Fibroblast of skin of right biceps (primary cell): ENCODE measurements at regions not wholly inside any gene's neighbourhood (a gene's known extent, or its start where the extent isn't known, plus 50 kb on each side); places are given as distances from the start of the nearest gene placed in this dataset.
"Not testable (repeated sequence)": the region's sequence is repeated elsewhere in the genome, so short reads cannot be mapped to it uniquely, and the experiment has no call there.

Experiments used
- DNase-seq: peaks from one replicate; pipeline ENCODE4 v3.0.0-alpha.2; 2013

DNA sequence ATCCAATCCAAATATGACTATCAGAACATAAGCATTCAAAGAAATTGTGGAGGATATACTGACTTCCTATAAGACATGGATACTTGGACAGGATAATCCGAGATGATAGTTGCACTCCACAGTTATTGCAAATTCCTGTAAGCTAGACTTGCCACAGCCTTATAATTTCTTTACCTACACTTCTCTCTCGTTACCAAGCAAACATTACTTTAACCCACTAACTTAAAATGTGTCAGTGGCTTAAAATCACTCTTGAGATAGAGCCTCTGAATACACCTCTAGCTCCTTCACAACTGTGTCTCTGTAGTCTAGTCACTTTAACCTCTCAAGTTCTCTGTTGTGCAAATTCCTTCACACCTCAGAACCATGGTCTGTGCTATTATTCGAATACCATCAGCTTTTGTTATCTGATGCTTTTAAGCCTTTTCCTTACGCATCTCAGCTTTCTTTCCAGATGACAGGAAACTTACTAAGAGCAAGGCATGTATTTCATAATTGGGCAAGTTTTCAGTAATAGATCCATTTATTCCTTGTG is 474.9 kb upstream of the MIR17HG start:
- DNase-seq, result no peak

DNA sequence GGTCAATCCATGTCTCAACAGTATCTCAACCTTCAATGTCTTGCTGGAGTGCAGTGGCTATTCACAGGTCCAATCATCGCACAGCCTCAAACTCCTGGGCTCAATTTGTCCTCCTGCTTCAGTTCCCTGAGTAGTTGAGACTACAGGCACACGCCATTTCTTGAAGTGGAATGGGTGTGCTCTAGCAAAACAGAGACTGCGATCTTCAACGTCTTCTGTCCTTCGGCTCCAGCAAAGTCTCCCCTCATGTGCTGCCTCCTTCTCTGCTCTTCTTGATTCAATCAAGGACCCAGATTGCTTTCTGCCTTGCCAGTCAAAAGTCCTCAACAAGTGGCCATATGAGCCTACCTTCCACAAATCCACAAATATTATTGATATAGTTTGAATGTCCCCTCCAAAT is 466.7 kb upstream of the MIR17HG start:
- no peak for DNase-seq

DNA sequence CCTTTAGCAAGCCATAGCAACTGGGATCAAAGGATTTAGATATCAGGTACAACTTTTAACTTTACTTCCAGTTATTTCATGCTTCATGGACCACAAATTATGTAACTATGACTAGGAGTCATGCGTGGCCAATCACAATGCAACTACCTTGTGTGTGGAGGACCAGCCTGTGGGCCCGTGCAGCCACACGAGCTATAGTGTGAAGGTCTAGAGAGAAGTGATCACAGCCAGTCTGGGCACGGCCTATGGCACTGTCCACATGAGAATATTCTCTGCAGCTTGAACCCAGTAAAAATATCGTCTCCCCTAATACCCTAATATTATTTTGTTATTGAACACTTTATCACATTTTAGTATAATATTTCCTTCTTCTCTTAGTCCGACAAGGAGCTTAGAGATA is 464.9 kb upstream of the MIR17HG start:
- no peak for DNase-seq

DNA sequence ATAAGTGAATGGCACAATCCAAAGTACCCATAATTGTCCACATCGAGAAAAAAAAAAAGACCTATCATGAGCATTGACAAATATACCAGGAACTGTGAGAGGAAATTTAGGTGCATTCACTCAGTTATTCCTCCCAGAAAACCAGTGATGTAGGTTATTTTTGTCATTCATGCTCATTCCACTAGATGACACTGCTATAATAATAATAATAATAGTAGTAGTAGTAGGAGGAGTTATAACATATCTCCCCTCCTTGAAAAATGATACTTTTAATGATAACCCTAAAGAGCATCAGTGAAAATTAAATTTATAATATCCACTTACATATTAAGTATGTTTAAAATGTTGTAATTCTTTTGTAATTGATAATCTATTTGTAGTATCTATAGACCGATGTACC is 463.9 kb upstream of the MIR17HG start:
- no peak for DNase-seq

DNA sequence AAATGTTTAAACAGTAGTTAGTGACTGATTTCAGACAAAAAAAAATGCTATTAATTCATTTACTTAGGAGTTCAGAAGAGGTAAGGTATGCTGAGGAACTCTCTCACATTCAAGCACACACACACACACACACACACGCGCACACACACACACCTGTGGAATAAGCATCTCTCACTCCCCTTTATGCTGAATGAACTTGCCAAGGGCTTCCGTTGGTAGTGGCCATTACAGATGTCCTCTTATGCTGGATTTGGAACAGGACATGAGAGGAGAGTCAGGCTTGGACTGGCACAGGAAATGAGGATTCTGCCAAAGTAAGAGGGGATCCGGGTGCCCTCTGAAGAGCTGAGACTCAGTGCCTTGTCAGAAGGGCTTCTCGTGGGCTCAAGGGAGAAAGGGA is 463.4 kb upstream of the MIR17HG start:
- no peak for DNase-seq

DNA sequence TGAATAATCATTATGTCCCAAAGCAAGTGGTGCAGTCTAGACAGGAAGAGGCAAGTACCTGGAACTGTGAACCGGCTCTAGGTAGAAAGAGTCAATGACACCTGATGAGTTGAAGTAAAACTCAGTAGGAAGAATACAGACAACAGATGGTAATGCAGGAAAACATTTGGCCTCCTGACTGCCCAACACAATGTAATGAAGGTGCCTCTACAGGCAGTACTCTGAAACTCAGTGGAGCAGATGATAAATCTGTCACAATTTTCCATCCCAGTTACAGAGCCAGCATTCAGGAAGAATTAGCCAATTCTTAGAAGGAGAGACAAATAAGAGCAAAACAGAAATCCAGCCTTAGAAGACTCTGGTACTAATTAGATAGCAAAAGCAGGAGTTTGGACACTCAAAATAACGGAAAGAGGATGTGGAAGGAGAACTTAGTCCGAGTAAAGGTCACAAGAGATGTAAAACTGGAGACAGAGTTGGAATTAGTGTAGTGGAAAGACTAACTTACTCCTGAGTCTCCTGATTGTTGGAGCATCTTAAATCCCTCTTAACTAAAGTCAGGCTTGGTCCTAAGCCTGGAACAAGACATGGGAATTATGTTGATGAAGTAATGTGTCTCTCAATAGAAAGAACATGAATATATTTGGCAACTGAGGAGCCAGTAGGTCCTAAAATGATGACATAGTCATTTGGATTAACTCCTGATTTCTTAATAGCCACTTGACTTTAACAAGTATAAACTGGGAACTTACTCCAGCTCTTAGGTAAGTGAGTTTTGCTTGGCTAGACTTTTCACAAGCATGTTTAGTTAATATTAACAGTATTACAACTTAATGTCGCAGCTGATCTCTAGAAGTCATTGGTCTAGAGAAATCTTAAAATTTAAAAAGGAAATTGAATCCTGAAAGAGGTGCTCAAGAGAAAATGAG is 457.3 kb upstream of the MIR17HG start:
- no peak for DNase-seq

DNA sequence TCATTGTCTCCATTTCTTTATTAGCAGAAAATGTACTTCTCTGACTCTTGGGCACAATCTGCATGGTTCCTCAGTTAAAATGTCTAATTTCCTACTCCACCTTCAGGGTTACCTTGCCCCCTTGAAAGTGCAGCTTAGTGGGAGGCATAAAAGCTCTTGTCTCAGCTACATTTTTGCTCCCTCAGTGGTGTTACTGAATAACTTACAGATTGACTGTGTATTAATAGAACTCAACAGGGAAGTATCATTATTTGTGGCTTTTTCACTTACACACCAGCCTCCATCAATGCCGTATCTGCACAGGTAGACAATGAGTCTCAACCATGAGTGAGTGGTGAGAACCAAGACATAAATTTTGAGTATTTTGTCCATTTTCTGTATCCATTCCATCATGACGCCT is 456.2 kb upstream of the MIR17HG start:
- DNase-seq, result no peak

DNA sequence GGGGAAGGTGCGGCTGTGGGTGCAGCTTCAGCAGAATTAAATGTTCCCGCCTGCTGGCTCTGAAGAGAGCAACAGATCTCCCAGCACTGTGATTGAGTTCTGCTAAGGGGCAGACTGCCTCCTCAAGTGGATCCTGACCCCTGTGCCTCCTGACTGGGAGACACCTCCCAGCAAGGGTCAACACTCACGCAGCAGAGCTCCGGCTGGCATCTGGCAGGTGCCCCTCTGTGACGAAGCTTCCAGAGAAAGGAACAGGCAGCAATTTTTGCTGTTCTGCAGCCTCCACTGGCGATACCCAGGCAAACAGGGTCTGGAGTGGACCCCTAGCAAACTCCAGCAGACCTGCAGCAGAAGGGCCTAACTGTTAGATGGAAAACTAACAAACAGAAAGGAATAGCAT is 454.3 kb upstream of the MIR17HG start:
- not testable (repeated sequence) for DNase-seq

DNA sequence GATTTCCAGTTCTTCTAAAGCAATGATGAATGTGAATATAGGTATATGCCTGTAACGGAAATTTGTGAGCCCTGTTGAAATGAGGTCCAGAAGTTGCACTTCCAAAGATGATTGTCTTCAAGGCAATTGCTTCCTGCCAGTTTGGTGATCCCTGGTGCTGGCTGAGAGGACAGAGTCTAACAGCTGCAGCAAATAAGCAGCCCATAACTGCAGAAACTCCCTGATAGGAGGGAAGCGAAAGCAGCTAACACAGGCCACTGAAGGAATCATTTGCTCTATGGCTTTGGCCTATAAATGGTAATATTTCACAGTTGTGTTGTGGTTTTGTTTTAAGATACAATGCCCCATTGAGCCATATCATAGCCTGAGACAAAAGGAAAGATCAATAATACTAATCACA is 451.5 kb upstream of the MIR17HG start:
- no peak for DNase-seq

DNA sequence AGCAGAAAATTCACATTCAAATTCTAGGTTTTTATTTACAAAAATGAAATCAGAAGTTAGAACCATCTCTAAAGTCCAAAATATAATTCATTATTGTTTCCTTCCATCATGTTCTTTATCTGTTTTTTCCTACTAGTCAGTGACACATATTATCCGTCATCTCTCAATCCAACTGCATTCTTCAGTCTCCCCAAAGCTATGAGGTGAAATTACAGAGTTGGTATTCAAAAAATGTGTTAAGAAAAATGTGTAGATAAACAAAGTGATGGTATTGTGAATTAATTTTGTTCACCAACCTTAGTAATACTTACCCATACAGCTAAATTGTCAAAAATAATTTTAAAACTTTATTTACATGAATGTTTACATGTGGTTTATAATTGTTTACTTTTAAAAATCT is 448.7 kb upstream of the MIR17HG start:
- DNase-seq, result no peak

DNA sequence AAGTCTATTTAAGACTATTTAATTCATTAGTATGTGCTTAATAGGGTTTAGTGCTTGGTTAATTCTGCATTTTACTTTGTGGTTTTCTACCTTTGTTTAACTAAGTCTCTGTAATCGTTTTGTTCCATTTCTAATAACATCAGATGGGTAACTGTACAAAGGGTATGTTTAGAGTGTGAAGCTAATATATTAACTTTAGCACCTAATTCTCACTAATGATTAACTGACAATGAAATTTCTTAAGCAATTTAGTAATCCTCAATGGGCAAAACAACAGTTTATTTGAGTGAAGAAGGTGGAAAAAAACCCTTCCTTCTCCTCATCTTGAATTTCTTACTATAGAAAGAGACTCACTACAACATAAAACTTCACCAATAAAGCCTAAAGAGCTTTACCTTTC is 448.1 kb upstream of the MIR17HG start:
- DNase-seq, result no peak

DNA sequence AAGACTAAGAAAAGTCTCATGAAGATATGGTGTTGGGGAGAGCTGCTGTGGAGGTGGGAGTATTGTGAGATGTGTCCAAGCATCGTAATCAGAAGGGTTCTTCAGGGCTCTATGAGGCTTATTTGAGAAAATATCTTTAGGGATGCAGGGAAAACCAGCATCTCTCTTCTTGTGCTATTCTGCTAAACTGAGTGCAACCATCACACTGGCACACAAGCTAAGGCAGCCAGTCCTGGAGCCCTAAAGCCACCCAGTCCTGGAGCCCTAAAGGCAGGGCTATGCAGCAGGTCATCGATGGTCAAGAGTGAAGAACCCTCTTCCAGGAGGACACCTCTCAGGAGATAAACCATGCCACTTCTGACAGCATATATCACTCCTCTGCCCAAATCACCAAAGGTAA is 445.2 kb upstream of the MIR17HG start:
- DNase-seq, result no peak

DNA sequence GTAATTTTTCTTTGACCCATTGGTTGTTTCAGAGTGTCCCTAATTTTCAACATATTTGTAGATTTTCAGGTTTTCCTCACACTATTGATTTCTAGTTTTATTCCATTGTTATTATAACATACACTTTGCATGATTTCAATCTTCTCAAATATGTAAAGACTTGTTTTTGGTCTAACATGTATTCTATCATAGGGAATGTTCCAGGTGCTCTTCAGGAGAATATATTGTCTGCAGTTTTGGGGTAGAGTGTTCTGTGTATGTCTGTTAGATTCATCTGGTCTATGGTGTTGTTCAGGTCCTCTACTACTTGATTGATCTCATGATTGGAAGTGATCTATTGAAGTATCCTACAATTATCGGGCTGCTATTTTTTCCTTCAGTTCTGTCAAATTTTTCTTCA is 440.9 kb upstream of the MIR17HG start:
- DNase-seq, result no peak

DNA sequence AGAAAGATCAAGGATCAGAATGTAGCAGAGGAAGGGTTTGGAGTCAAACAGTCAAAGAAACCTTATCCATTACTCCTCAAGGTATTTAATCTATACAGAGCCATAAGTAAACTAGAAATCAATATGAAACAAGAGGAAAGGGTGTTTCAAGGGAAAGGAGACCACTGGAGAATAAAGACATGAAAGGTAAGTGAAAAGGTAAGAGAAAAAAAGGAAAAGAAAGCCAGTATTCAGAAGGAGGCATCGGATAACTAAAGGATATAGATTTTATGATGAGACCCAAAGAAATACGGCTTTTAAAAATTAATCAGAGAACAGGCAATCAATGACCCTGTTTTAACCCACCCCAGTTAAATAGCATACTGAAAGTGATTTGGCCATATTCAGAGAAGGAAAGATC is 438.7 kb upstream of the MIR17HG start:
- no peak for DNase-seq

DNA sequence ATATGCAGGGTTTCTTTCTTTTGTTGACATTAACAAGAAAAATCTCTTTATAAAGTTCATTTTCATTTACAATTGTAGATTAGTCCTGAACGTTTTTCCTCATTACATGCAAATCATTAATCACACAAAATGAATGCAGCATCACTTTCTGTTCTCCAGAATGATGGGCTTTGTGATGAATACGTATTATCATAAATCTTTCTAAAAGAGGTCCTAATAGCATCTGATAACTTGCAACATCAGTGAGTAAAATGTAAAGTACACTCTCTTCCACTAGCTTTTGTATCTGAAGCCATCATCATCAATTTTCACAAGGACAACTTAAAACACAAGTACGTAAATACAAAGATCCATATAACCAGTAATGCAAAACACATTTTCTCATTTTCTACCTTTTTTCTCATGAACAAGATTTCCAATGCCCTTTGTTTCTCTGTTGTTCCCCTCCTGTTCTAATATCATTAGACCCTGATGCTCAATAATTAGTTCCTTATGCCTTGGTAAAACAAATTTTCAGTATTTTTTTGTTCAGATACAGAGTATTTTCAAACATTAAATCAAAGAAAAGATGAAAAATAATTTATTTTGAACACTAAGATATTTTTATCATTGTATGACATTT is 437.4 kb upstream of the MIR17HG start:
- no peak for DNase-seq

DNA sequence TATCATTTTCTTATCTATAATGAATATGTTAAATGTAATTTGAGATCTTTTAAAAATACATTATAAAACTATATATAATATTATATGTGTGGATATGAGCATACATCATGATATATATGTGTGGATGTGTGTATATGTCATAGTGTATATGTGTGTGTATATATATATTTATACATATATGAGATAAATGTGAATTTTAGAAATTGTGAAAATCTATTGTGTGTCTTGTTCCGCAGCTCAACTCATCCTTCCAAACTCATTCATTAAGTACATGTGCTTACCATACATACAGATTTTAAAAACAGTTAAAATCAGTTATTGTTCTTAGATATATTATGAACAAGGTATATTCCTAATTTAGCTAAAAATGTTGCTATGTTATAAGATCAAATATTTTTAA is 435.2 kb upstream of the MIR17HG start:
- no peak for DNase-seq

DNA sequence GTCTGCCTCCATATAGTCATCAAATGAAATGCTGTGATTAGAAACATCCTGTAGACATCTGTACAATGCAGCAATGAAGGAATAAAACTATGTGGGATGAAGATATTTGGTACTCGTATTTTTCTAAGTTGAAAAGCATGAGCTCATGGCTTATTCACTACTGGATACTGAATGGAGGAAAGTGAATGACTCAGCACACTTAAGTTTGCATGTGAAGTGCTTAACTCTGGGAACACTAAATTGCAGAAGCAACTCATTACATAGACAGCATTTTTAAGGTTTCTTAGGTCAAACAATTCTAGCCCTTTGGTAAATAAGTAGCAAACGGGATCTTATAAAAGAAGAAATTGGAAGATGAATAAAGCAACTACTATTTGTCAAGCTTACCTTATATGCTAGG is 429.0 kb upstream of the MIR17HG start:
- peak; percentile 62 for DNase-seq

DNA sequence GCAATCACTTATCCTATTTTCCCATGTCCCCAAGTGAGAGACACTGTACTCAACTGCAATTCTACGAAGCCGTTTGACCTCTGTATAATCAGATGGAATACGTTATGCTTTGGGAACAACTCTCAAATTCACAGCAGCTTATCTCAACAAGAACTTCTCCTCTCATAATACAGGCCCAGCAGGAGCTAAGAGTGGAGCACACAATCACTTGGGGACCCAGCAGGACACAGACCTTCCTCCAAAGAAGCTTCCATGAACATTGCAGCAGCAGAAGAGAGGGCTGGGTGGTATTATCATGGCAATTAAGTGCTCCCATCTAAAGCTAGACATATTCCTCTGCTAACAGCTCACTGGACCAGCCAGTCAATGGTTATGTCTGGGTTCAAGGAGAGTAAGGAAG is 428.3 kb upstream of the MIR17HG start:
- DNase-seq, result no peak

DNA sequence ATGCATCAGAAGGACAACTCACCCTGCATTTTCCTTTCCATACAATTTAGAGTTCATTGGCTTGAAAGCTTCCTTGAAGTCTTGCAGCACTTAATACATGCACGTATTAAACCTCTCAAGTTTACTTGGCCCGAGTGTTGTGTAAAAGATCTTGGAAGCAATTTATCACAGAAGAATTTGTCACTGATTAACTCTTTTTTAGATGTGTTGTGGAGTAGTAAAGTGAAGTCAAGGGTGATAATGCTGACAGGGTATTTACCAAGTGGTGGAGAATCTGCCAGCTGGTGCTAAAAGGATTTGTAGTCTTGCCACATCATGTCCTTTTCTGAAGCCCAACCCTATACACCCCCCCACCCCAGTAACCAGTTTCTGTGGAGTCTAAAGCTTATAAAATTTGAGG is 421.0 kb upstream of the MIR17HG start:
- no peak for DNase-seq

DNA sequence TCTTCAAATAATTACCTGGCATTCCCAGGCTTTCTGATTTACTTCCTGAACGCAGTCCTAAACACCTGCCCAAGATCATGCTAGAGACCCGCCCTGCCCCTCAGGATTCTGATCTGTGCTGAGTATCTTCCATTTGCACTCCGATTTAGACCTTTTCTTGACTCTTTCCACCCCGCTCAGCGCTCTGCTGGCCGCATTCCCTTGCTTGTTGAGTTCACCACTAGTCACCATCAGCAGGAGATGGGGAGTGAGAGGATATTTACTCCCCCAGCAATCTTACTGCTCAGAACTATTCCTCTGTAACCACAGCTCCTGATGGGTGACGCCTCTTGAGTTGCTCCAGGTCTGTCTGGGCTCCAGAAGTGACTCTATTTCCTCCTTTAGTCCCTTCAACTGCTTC is 419.4 kb upstream of the MIR17HG start:
- DNase-seq, result no peak

DNA sequence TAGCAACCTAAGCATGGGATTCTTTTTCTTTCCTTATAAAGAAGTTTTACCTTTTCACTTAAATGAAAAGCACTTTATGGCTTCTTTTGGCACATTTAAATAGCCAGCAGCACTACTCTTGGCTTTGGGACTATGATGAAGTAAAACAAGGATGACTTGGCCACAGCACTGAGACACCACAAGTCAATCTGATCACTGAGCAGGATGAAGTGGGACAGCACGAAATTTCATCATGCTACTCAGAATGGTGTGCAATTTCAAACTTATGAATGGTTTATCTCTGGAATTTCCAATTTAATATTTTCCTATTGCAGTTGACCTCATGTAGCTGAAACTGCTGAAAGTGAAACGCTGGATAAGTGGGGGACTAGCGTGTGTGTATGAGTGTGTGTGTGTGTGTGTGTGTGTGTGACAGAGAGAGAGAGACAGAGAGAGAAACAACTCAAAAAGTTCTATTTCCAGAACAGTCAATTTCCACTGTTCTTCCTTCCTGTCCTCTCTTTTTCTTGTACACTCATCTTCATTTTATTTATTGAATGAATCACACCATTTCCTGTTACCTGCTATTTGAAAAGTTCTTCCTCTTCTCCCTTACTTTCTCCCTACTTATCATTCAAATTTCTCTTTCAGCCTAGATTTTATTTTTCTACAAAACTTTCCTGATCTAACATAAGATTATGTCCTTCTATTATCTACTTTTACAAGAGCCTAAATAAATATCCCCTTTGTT is 414.2 kb upstream of the MIR17HG start:
- DNase-seq, result no peak

DNA sequence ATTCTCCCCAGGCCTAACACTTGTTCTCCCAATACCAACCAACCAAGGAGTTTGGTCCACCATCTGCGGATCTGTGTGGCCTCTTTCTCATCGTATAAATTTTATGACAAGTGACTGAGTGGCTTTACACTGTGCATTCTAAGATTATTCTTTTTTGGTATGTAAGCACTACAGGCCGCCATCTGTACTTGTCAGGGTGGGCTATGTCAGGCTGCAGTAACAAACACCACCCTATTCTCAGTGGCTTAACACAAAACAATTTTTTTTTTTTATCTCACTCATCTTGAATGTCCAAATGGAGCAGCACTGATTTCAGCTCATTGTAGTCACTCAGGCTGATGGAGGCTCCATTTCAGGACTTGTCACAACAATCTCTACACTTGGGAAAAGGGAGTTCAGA is 412.7 kb upstream of the MIR17HG start:
- DNase-seq, result no peak

DNA sequence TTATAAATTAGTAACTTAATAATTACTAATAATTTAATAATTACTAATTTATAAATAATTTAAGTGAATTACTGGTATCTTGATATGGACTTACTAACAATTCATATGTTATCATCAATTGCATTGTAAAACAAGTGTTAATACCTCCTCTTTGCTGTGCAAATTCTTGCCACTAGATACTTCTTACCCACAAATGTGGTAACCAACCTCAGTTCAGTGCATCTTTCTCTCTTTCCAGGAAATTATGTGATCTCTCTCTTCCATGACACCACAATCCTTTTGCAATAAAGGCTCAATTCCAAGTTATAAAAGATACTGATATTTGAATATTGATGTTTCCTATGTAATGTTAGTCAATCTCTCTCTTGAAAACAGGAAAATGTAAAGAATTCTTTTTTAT is 408.6 kb upstream of the MIR17HG start:
- DNase-seq, result no peak

DNA sequence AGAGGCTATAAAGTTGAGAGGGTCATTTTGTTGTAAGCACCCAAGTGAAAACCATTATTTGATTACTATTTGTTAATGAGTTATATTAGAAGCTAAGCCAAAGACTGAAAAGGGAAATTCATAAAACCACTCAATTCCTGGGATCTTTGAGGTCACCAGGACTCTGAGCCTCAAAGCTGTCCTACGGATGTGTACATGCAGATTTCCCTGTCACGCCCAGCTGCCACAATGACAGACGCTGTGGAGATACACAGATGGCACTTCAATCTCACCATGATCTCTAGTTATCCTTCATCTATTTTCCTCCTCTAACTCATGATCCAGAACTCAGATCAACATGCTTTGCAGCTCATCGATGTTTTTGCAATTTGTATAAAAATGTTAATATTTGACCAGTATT is 403.5 kb upstream of the MIR17HG start:
- no peak for DNase-seq
